ENCODE measurements at regions not wholly inside any gene's neighbourhood (a gene's known extent, or its start where the extent isn't known, plus 50 kb on each side); places are given as distances from the start of the nearest gene placed in this dataset.

- no peak overlapping the region for H4K91ac ChIP-seq (ENCODE audit: insufficient read length, low read depth, low read length)
- no peak overlapping the region for H3K4ac ChIP-seq (ENCODE audit: low read depth, low read length)
- peak; percentile 86 for TF ChIP-seq CTCF (conservative IDR thresholded peaks at IDR 0.05)
- peak; percentile 78 for DNase-seq
- H2BK15ac ChIP-seq (ENCODE audit: low read depth, low read length) = no peak overlapping the region
- Mint-ChIP-seq H3K4me3 (no peak overlapping the region), H3K9me3 (peaks cover 8 to 17% of the 10 kb centered on the region in 2 experiments), H3K36me3 (ENCODE audit: insufficient read depth in 1 of 3, low read depth in 3 of 3) (peaks cover 3 to 13% (median 4%) of the 10 kb centered on the region in 3 experiments), H3K27ac (no peak overlapping the region), H3K27me3 (ENCODE audit: low read depth) (peaks cover 7% of the 10 kb centered on the region), H3K4me1 (peaks cover 5 to 9% of the 10 kb centered on the region in 2 experiments)
- H3K9ac ChIP-seq (ENCODE audit: extremely low read depth, insufficient read length, low read length) = no peak overlapping the region
- H3K27me3 ChIP-seq (ENCODE audit: insufficient read depth, low read length) = no peaks in the 10 kb centered on the region
- no peak overlapping the region for H3K4me2 ChIP-seq (ENCODE audit: insufficient read depth, insufficient read length, low read length)
- H2BK120ac ChIP-seq (ENCODE audit: low read depth, low read length, poor library complexity, severe bottlenecking) = no peak overlapping the region
- H2AK5ac ChIP-seq (ENCODE audit: insufficient read length, low read length) = no peak overlapping the region
- no peak overlapping the region for H3K27ac ChIP-seq (ENCODE audit: insufficient read length, low read depth, low read length)
- no peaks in the 10 kb centered on the region for H3K79me1 ChIP-seq (ENCODE audit: insufficient read depth, low read depth, low read length, poor library complexity, severe bottlenecking)
- WGBS (ENCODE audit: extremely low coverage, insufficient read length, low lambda C conversion rate) = no CpG with 5 or more reads among the region's 19 CpGs
- no peaks in the 10 kb centered on the region for H3K79me2 ChIP-seq (ENCODE audit: insufficient read depth, low read length)
- H3K23me2 ChIP-seq (ENCODE audit: insufficient read length, low read depth, low read length, poor library complexity, severe bottlenecking) = no peaks in the 10 kb centered on the region
- H3K4me1 ChIP-seq (ENCODE audit: insufficient read depth, low read length) = no peaks in the 10 kb centered on the region; the same call in 1 of the 2 replicates
- no peak overlapping the region for H2BK5ac ChIP-seq (ENCODE audit: insufficient read length, low read length)
- H4K20me1 ChIP-seq (ENCODE audit: control insufficient read depth, insufficient read depth, insufficient read length) = no peaks in the 10 kb centered on the region
- H2BK12ac ChIP-seq (ENCODE audit: insufficient read length, low read depth, low read length) = no peak overlapping the region
- no peak overlapping the region for H2BK20ac ChIP-seq (ENCODE audit: low read depth, low read length, poor library complexity, severe bottlenecking)
- H3T11ph ChIP-seq (ENCODE audit: low read length) = no peak overlapping the region
- H3K9me3 ChIP-seq (ENCODE audit: control insufficient read depth, low read depth, low read length) = no peaks in the 10 kb centered on the region
- no peak overlapping the region for H3K56ac ChIP-seq (ENCODE audit: insufficient read length, low read depth, low read length)
- H4K5ac ChIP-seq (ENCODE audit: insufficient read length, low read depth, low read length) = no peak overlapping the region
- H3K23ac ChIP-seq (ENCODE audit: insufficient read length, low read depth, low read length) = no peak overlapping the region
- no peak overlapping the region for H4K8ac ChIP-seq (replicated peaks; ENCODE audit: insufficient read length, low read depth, low read length)
- H3K14ac ChIP-seq (ENCODE audit: insufficient read depth, low read length) = no peak overlapping the region
- H2AFZ ChIP-seq (ENCODE audit: low read length) = no peak overlapping the region
- no peak overlapping the region for H3K18ac ChIP-seq (ENCODE audit: insufficient read length, low read depth, low read length)
These were observed 84.8 kb upstream of the COL13A1 start for GRCh38 chr10:69716711-69717560.

Data from H9 (cell line).